Right kidney (tissue), 1 donor: ENCODE measurements at regions not wholly inside any gene's neighbourhood (a gene's known extent, or its start where the extent isn't known, plus 50 kb on each side); places are given as distances from the start of the nearest gene placed in this dataset.
"Not testable (repeated sequence)": the region's sequence is repeated elsewhere in the genome, so short reads cannot be mapped to it uniquely, and the experiment has no call there.

Experiments
- DNase-seq: peaks from one replicate; pipeline ENCODE4 v3.0.0-alpha.2; 2016

- DNase-seq = peak; percentile 4
These were observed 701.2 kb upstream of the LCORL start for GRCh38 chr4:18722748-18723191.

- no peak for DNase-seq
These were observed 676.7 kb upstream of the LCORL start for GRCh38 chr4:18698119-18698883.

- no peak for DNase-seq
These were observed 674.4 kb upstream of the LCORL start for GRCh38 chr4:18695733-18696527.

- peak; percentile 29 for DNase-seq
These were observed 670.1 kb upstream of the LCORL start for GRCh38 chr4:18691431-18692200.

- DNase-seq = no peak
These were observed 668.9 kb upstream of the LCORL start for GRCh38 chr4:18690291-18690955.

- DNase-seq = peak; percentile 27
These were observed 668.0 kb upstream of the LCORL start for GRCh38 chr4:18689308-18690115.

- DNase-seq = not testable (repeated sequence)
These were observed 666.8 kb upstream of the LCORL start for GRCh38 chr4:18688351-18688750.

GRCh38 chr4:18686338-18687037 lies 664.9 kb upstream of the LCORL start:
- no peak for DNase-seq

- DNase-seq = no peak
These were observed 663.4 kb upstream of the LCORL start for GRCh38 chr4:18684932-18685331.

GRCh38 chr4:18676526-18676915 lies 655.0 kb upstream of the LCORL start:
- peak; percentile 20 for DNase-seq

GRCh38 chr4:18675586-18676525 lies 654.3 kb upstream of the LCORL start:
- peak; percentile 21 for DNase-seq

- no peak for DNase-seq
These were observed 648.5 kb upstream of the LCORL start for GRCh38 chr4:18670034-18670433.

GRCh38 chr4:18669390-18669789 lies 647.8 kb upstream of the LCORL start:
- no peak for DNase-seq

GRCh38 chr4:18666322-18666721 lies 644.8 kb upstream of the LCORL start:
- DNase-seq = no peak

- no peak for DNase-seq
These were observed 642.6 kb upstream of the LCORL start for GRCh38 chr4:18664171-18664570.

GRCh38 chr4:18645351-18645750 lies 623.8 kb upstream of the LCORL start:
- DNase-seq = no peak

- DNase-seq = no peak
These were observed 619.8 kb upstream of the LCORL start for GRCh38 chr4:18641334-18641733.

- DNase-seq = no peak
These were observed 616.5 kb upstream of the LCORL start for GRCh38 chr4:18638031-18638430.

- DNase-seq = no peak
These were observed 614.5 kb upstream of the LCORL start for GRCh38 chr4:18636001-18636585.
